ENCODE measurements at regions not wholly inside any gene's neighbourhood (a gene's known extent, or its start where the extent isn't known, plus 50 kb on each side); places are given as distances from the start of the nearest gene placed in this dataset.

GRCh38 chr15:95733931-95734330 lies 596.6 kb upstream of the NR2F2 start:
- Histone ChIP-seq H3K36me3 (ENCODE audit: control insufficient read depth in 2 of 4, insufficient read depth in 4 of 4, low read length in 3 of 4) (no peaks in the 10 kb centered on the region), H3K79me1 (ENCODE audit: low read depth, low read length) (no peaks in the 10 kb centered on the region), H2BK20ac (ENCODE audit: low read length) (no peak overlapping the region), H3K9ac (replicated peaks in 1 of 4; ENCODE audit: extremely low read depth in 1 of 4, low read depth in 3 of 4, low read length in 3 of 4) (no peak overlapping the region), H2BK5ac (ENCODE audit: low read depth, low read length) (no peak overlapping the region), H4K91ac (replicated peaks; ENCODE audit: insufficient read length, low read length) (no peak overlapping the region), H3K27ac (ENCODE audit: low read depth, low read length) (no peak overlapping the region), H2BK120ac (replicated peaks; ENCODE audit: low read depth, low read length) (no peak overlapping the region), H3K79me2 (ENCODE audit: control insufficient read depth in 1 of 2, insufficient read depth in 2 of 2, low read length in 2 of 2) (no peaks in the 10 kb centered on the region), H2AK5ac (ENCODE audit: low read depth, low read length) (no peak overlapping the region), H2BK12ac (ENCODE audit: low read depth, low read length) (no peak overlapping the region), H3K4ac (replicated peaks; ENCODE audit: insufficient read length, low read depth, low read length) (no peak overlapping the region), H4K5ac (ENCODE audit: insufficient read length, low read depth, low read length) (no peak overlapping the region), H3K14ac (ENCODE audit: insufficient read length) (no peak overlapping the region), H3K23me2 (ENCODE audit: low read depth, low read length) (no peaks in the 10 kb centered on the region), H4K8ac (ENCODE audit: extremely low read depth, insufficient read depth, low read length) (no peak overlapping the region; the same call in 1 of the 2 replicates), H3K4me2 (ENCODE audit: insufficient read depth in 1 of 2, low read depth in 2 of 2, low read length in 2 of 2) (no peak overlapping the region), H4K20me1 (replicated peaks in 1 of 2; ENCODE audit: control insufficient read depth in 1 of 2, insufficient read depth in 2 of 2, low read length in 2 of 2) (no peaks in the 10 kb centered on the region), H3K27me3 (replicated peaks in 1 of 4; ENCODE audit: control insufficient read depth in 3 of 4, extremely low read depth in 1 of 4, insufficient read depth in 3 of 4, low read length in 3 of 4) (no peaks in the 10 kb centered on the region), H3K56ac (replicated peaks; ENCODE audit: insufficient read length, low read depth, low read length) (no peak overlapping the region), H3K9me3 (ENCODE audit: insufficient read depth in 2 of 2, low read depth in 1 of 2, low read length in 1 of 2) (no peaks in the 10 kb centered on the region), H3K23ac (ENCODE audit: insufficient read length) (no peak overlapping the region), H3K18ac (ENCODE audit: extremely low read depth, low read length) (no peak overlapping the region), H3K4me3 (ENCODE audit: extremely low read depth in 1 of 4, insufficient read depth in 2 of 4, low read depth in 3 of 4, low read length in 4 of 4) (no peak overlapping the region), H2AFZ (ENCODE audit: low read length) (no peak overlapping the region; the same call in 1 of the 2 replicates), H2BK15ac (ENCODE audit: low read length) (no peak overlapping the region), H3K4me1 (replicated peaks in 1 of 4; ENCODE audit: control insufficient read depth in 3 of 4, insufficient read depth in 4 of 4, low read length in 3 of 4) (peaks cover 0 to 3% (median 0%) of the 10 kb centered on the region in 4 experiments; a peak in 1 of 7 replicates)
- no peak for DNase-seq (ENCODE audit: low read depth in 1 of 2, low spot score in 2 of 2)
- 79% methylated on average over 3 of the region's 3 CpGs; no CpG with 5 or more reads in 1 of the 2 experiments for WGBS, 2 experiments (ENCODE audit: extremely low coverage in 1 of 2, insufficient coverage in 1 of 2, insufficient read length in 1 of 2, insufficient replicate concordance in 2 of 2, low coverage in 1 of 2, low lambda C conversion rate in 2 of 2, missing lambda C conversion rate in 1 of 2)
- FAIRE-seq, result no peak
- ChIA-PET POLR2A (ENCODE audit: partially characterized antibody) (no interaction called here), CTCF (ENCODE audit: partially characterized antibody) (interaction anchor here (1.0 to 1.9 kb wide), 2 partner anchors 10 to 385 kb away, joined by 3 to 7 read pairs; no protein-coding TSS in a partner anchor)
- TF ChIP-seq USF2 (IDR thresholded peaks at IDR 0.05; ENCODE audit: low read length) (no peak), SRF (IDR thresholded peaks at IDR 0.05; ENCODE audit: low read depth, low read length) (no peak), ATF2 (IDR thresholded peaks at IDR 0.05; ENCODE audit: low read length) (no peak), SAP30 (IDR thresholded peaks at IDR 0.05; ENCODE audit: insufficient read depth, insufficient replicate concordance, low read length) (no peak), MAX (IDR thresholded peaks at IDR 0.05) (no peak)

Measured in H1 (cell line).